Osteocyte (in vitro differentiated cells): ENCODE measurements at regions not wholly inside any gene's neighbourhood (a gene's known extent, or its start where the extent isn't known, plus 50 kb on each side); places are given as distances from the start of the nearest gene placed in this dataset.

ENCODE experiments used
- DNase-seq: peaks from one replicate; pipeline ENCODE4 v3.0.0; 2021; ENCODE audit warnings: mixed read lengths; ENCODE audit not compliant: unreplicated experiment; ENCODE audit errors: extremely low spot score
- H3K27ac Mint-ChIP-seq: one replicate; pipeline ENCODE4 v1.8.0; 2021; ENCODE audit warnings: mild to moderate bottlenecking, mixed read lengths; ENCODE audit not compliant: unreplicated experiment
- H3K27me3 Mint-ChIP-seq: one replicate; pipeline ENCODE4 v1.8.0; 2021; ENCODE audit warnings: mixed read lengths; ENCODE audit not compliant: unreplicated experiment
- H3K36me3 Mint-ChIP-seq: one replicate; pipeline ENCODE4 v1.8.0; 2021; ENCODE audit warnings: mixed read lengths; ENCODE audit not compliant: unreplicated experiment
- H3K4me1 Mint-ChIP-seq: one replicate; pipeline ENCODE4 v1.8.0; 2021; ENCODE audit warnings: mixed read lengths; ENCODE audit not compliant: unreplicated experiment
- H3K4me3 Mint-ChIP-seq: one replicate; pipeline ENCODE4 v1.8.0; 2021; ENCODE audit warnings: mild to moderate bottlenecking, moderate library complexity, mixed read lengths; ENCODE audit not compliant: unreplicated experiment
- H3K9me3 Mint-ChIP-seq: one replicate; pipeline ENCODE4 v1.8.0; 2021; ENCODE audit warnings: mixed read lengths; ENCODE audit not compliant: unreplicated experiment
- TF ChIP-seq, protein P1 (sequence below): fragments of 200-600 bp; sonication (generic); IDR thresholded peaks from 2 replicates; pipeline ENCODE4 v1.5.0; 2021; ENCODE audit warnings: antibody characterized with exemption, mild to moderate bottlenecking, moderate library complexity

DNA sequence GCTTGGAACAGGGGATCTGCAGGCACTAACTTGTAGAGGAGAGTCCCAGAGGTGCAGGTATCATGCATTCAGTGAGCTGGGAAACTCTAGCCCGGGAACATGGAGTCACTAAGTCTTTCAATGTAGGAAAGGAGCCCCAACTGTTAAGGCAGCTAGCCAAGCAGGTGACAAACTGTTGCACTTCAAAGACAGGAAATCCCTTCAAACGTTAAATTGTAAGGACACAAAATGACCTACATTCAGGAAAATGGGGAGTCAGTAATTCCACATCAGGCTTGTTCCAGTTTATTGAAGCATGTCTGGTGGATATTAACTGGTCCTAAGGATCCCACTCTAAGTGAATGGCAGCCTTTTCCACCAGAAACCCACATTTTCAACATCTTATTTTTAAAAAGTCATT, 364.5 kb downstream of the MTX2 start:
- peaks cover 50% of the 10 kb centered on the region for H3K27me3 Mint-ChIP-seq
- no peaks in the 10 kb centered on the region for H3K9me3 Mint-ChIP-seq
- no peak for DNase-seq
- H3K27ac Mint-ChIP-seq, result no peak overlapping the region
- no peaks in the 10 kb centered on the region for H3K36me3 Mint-ChIP-seq
- H3K4me1 Mint-ChIP-seq, result no peaks in the 10 kb centered on the region
- H3K4me3 Mint-ChIP-seq, result no peak overlapping the region
- TF ChIP-seq, protein P1, sequence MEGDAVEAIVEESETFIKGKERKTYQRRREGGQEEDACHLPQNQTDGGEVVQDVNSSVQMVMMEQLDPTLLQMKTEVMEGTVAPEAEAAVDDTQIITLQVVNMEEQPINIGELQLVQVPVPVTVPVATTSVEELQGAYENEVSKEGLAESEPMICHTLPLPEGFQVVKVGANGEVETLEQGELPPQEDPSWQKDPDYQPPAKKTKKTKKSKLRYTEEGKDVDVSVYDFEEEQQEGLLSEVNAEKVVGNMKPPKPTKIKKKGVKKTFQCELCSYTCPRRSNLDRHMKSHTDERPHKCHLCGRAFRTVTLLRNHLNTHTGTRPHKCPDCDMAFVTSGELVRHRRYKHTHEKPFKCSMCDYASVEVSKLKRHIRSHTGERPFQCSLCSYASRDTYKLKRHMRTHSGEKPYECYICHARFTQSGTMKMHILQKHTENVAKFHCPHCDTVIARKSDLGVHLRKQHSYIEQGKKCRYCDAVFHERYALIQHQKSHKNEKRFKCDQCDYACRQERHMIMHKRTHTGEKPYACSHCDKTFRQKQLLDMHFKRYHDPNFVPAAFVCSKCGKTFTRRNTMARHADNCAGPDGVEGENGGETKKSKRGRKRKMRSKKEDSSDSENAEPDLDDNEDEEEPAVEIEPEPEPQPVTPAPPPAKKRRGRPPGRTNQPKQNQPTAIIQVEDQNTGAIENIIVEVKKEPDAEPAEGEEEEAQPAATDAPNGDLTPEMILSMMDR, result no peak

DNA sequence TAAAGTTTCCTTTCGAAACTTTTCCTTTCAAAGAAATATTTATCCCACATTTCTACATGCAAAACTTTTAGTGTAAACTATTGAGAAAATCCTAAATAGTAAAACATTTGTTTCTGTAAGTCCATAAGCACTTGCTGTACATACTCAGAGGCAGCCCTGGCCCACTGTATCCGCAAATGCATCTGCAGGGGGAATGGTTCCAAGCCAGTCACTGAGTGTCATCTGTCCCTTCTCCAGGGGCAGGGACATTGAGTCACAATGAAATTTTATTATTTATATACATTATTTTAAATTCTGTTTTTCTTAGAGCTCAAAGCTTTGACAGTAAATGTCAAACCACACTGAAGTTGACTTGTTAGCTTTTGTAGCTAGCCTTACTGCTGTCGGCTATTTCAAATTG, 367.2 kb downstream of the MTX2 start:
- Mint-ChIP-seq H3K4me1 (no peaks in the 10 kb centered on the region), H3K27ac (no peak overlapping the region), H3K27me3 (peaks cover 63% of the 10 kb centered on the region), H3K36me3 (no peaks in the 10 kb centered on the region), H3K4me3 (no peak overlapping the region), H3K9me3 (no peaks in the 10 kb centered on the region)
- TF ChIP-seq, protein P1, result no peak
- DNase-seq, result no peak

DNA sequence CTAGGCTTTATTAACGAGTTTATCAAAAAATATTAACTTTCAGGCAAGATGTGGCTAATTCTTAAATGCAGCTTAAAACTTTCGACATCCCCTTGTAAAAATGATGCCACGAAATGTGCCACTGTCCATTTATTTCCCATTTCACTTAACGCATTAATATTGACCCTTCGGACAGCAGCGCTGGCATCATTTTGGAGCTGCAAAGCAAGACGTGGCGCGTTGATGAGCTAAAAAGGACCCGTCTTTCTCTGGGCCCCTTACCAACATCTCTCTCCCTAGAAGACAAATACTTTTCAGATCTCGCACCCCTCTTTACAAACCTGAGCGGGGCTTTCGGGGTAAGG, 367.9 kb downstream of the MTX2 start:
- TF ChIP-seq, protein P1, result no peak
- no peaks in the 10 kb centered on the region for H3K36me3 Mint-ChIP-seq
- no peak overlapping the region for H3K27ac Mint-ChIP-seq
- peaks cover 65% of the 10 kb centered on the region for H3K27me3 Mint-ChIP-seq
- H3K4me3 Mint-ChIP-seq, result peak overlapping the region; percentile 17
- H3K9me3 Mint-ChIP-seq, result no peaks in the 10 kb centered on the region
- H3K4me1 Mint-ChIP-seq, result no peaks in the 10 kb centered on the region
- no peak for DNase-seq

DNA sequence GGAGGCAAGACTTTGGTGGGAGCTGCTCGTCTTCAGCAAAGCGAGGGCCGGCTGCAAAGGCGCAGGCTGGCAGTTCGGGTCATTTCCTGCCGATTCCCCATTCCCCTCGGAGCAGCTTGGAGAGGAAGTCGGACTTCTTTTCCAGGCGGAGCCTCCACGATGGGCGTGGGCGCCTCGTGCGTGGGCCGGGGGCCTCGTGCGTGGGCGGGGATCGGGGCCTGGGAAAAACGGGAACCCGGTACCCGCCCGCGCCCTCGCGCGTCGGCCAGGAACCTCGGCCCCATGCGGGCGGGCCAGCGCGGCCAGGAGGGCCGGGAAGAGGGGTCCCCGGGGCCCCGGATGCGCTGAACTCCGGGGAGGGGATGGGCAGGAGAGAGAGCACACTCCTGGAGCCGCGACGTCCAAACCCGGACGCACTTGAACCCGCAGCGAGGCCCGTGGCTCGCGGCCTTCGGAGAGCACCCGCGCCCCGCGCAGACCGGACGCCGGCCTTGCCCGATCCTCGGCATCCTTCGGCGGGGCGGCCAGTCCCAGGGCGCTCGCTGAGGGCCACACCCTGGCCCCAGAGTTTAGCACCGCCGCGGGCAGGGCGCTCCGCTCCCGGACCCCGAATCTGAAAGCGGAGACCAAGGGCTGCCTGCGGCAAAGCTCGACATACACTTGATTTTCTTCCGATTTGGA, 368.4 kb downstream of the MTX2 start:
- Mint-ChIP-seq H3K27ac (no peak overlapping the region), H3K27me3 (peaks cover 63% of the 10 kb centered on the region), H3K4me3 (peak overlapping the region; percentile 71), H3K4me1 (no peaks in the 10 kb centered on the region), H3K9me3 (no peaks in the 10 kb centered on the region), H3K36me3 (no peaks in the 10 kb centered on the region)
- TF ChIP-seq, protein P1, result no peak
- no peak for DNase-seq

DNA sequence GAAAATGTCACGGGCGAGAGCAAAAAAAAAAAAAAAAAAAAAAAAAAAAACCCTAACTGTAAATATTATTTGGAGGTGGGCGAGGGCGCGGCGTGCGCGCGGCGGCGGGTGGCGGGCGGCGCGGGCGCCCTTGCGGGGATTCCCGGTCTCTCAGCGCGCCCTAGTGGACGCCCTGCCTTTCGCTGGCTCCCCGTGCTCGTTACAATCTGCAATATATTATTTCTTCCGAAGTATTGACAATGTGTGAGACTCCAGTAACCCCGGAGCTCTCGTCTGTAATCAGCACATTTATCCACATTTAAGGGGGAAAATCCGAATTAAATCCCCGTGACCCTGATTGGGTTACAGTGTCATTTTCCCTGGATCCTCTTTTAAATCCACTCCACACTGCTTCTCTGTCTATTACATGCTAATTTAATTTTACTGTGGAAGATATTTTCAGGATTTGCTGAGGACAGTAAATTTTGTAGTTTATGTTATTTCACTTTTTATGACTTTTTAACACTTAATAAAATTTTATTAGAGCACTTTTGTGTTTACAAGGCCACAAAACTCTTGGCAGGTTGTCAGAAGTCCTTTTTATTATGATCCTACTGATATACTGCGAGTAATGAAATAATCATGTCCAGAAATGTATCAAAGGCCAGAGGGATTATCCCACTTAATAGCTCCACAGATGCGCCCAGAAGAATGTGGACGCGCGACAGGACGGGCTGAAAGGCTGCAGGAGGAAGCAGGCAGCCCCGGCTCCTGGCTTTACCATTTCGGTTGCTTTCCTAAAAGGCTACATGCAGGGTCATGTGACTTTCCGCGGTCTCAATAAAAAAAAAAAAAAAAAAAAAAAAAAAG, 369.1 kb downstream of the MTX2 start:
- Mint-ChIP-seq H3K27me3 (peaks cover 68% of the 10 kb centered on the region), H3K9me3 (no peaks in the 10 kb centered on the region), H3K36me3 (no peaks in the 10 kb centered on the region), H3K27ac (no peak overlapping the region), H3K4me3 (peak overlapping the region; percentile 71), H3K4me1 (no peaks in the 10 kb centered on the region)
- TF ChIP-seq, protein P1, result peak; percentile 82
- no peak for DNase-seq
